Hypothalamus (tissue), 51 donors: ENCODE measurements at regions not wholly inside any gene's neighbourhood (a gene's known extent, or its start where the extent isn't known, plus 50 kb on each side); places are given as distances from the start of the nearest gene placed in this dataset.
"Not testable (repeated sequence)": the region's sequence is repeated elsewhere in the genome, so short reads cannot be mapped to it uniquely, and the experiment has no call there.

Experiments
- DNase-seq, 51 donors: peaks; one replicate each; lab custom pipeline; 2025; lab: John Stamatoyannopoulos, UW

DNA sequence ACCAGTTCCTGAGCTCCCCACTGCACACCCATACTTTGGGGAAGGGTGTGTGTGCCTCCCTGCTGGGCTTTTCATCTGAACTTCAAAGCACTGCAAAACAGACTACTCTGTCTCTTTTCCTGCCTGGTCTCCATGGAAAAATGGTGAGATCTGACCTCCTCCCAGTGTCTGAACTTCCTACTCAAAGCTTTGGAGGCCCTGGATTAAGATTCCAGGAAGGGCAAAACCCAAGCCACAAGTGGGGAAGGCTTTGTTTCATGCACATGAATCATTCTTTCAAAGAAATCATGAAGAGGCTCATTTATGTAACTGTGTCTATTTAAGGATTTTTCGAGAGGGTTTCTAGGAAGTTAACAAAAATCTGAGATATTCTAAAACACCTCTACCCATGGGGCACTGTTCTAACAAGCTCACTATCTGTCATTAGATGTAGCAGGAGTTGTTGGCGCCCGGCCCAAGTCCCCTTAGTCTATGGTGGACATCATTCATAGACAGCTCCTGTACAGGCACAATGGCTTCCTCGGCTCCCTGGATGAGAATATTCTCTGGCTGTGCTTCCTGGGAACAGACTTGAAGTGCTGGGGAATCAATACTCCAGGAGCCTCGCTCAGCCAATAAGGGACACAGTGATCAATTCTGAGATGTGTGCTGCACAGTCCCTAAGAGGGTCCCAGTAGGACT, 224.0 kb downstream of the KTN1 start:
- DNase-seq, result no peak

DNA sequence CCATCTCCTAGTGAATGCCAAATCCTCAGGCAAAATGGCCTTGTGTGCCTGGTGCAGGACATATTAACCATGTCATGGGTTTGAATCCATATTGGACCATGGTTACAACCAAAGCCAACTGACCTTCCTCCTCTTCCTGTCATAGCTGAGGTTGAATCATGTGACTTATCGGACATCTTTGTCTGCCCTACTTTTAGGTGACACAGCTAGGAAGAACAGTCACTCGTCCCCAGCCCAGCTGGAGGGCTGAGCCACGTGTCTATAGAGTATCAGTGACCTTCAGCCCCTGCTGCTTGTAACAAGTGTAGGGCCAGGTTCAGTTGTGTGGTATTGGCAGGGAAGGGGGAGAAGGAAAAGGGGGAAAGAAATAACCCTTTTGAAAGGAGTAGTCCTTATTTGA, 225.2 kb downstream of the KTN1 start:
- DNase-seq, result no peak

DNA sequence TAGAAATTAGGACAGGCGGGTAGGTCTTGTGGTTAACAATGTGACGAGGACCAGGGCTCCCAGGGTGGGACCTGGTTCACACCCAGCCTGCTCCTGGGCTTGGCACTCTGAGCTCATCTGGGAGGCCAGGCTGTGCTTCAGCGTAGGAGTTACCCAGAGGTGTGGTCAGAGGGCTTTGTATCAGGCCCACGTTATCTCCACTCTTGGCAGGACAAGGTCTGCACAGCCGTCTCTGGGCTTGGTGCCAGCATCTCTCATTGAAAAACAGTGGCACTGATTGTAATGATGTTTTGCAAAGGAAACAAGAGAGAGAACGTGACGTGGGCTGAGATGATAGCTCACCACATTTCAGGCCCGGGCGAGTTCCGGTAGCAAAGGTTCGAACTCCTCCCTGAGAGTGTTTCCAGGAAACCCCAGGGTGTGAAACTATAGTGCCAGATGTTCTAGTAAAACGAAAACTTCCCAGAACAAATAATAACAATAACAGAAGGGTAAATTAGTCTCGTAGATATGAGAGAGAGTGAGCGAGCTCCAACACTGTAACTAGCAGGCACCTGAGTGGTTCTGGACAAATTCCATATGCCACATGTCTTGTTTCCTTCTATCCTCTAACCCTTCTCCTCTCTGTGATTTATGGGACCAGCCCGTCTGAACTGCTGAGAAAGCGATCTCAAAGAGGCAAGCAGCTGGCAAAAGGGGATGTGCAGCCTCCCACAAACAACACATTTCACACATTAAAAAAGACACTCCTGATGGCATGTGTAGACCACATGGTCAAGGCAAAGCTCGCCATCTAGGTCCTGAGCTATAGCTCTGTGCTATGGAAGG, 227.3 kb downstream of the KTN1 start:
- peak in 9 of 51 donors; percentile 0 to 35 (median 9) for DNase-seq

DNA sequence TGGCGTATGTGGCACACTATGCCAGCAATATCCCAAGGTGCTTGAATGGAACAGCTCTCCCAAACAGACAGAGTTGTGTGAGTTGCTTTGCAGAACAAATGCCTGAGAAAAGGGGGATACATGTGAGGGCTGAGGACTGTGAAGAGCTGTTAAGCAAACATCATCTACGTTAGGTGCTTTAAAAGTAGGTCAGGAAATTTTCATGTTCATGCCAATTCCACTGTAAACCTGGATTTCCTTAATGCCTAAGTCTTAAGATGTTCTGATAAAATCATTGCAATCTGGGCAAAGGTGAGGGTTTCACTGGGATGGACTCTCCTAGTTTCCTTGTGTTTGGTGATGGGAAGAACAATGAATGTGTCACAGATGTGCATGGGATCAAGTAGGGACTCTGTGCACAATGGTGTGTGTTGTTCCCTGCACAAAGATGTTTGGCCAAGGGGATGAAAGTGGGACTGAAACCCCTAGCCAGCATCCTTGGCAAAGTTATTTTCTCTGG, 227.9 kb downstream of the KTN1 start:
- no peak for DNase-seq

DNA sequence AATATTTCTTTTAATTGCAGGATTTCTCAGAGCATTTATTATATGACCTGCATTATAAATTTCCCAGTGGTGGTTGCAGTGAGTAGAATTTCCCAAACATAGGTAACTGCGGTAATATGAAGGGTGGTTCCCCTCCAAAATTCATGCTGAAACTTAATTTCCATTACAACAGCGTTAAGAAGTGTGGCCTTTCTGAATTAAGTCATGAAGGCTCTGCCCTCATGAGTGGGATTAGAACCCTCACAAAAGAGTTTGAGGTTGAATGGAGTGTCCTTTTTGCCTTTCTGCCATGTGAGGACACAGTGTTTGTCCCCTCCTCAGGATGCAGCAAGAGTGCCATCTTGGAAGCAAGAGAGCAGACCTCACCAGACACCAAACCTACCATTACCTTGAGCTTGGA, 233.6 kb downstream of the KTN1 start:
- no peak for DNase-seq

DNA sequence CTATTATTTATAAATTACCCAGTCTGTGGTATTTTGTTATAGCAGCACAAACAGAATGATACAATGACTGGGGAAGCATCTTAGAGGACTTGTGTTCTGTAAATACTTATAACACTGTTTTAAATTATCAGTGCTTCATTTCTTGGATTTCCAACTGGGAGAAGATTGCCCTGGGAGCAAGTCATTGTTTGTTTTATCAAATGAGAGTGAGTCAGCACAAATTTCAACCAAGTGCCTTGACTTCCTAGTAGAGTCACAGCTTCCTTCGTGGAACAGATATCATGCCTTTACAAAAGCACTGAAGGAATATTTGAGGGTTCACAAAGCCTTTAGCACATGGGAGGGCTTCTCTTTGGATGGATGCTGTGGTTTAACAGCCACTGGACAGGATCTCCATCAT, 234.1 kb downstream of the KTN1 start:
- DNase-seq, result no peak

DNA sequence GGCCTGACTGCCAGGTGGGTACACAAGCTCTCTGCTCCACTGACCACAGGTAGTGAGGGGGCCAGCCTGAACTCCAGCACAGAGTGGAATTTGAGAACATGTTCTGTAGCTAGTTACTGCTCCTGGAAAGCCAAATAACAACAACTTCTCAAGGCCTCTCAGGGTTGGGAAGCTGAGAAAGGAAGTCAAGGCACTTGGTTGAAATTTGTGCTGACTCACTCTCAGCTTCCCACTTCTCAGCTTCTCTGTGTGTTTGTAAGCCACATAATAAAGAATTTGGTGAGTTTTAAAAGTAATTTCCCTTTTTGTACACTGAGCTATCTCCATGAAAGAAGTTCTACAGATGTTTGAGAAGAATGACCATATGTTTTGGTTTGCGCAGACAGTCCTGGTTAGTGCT, 234.9 kb downstream of the KTN1 start:
- DNase-seq, result no peak

DNA sequence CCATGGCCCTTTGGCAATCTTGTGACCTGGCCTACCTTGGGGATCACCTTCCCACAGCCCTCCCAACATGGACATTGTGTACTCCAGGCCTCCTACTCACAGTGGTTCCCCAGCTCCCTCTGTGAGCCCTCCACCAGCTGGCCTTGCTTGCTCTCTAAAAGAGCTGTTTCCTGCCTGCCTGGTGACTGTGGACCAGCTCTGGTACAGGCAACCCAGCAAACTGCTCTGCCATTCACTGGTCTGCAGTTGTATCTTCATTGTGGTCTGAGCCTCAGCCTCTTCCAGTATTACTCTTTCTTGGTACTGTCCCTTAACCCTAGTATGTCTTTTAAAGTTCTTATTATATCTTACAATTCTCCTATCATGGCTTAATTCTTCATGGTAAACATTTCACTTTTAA, 236.2 kb downstream of the KTN1 start:
- DNase-seq, result no peak

DNA sequence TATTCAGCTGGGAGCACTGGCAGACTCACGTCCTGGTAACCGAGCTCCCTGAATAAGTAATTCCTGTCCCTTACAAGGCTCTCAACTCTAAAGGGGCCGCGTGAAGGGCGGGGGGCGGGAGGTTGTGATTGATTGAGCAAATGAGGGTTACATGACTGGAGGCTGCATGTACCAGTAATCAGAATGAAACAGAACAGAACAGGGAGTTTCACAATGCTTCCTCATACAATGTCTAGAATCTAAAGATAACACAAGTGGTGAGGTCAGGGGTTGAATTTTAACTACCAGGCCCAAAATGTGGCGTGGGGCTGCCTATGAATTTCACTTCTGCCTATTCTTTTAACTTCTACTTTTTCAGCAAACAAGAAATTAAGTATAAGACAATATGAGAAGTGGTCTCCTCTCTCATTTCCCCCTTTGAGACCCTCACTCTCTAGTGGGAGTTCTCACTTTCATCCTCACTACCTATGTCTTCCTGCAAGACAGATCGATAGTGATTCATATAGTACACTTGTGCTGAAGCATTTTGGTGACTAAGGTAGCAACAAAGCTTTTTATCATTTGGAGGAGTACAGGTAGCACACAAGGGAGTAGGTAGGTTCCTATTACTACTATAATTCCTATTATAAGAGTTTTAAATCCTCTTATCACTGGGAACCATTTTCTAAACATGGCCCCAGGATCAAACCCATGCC, 239.8 kb downstream of the KTN1 start:
- DNase-seq, result peak in 3 of 51 donors; percentile 1 to 33 (median 10)

DNA sequence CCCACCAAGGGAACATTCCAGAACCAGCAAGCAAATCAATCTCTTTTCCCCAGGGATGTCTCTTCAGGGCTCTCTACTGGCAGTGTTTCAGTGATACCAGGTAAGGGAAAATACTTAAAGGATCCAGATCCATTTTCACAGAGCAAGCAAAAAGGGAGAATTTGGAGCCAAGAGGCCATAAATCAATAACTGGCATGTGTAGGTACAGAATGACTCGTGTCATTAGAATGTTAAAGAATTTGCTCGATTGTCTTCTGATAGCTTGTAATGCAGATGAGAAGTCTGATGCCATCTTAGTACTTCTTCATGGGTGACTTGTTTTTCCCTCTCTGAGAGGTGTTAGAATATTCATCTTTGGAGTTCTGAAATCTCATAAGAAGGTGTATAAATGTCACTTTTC, 242.9 kb downstream of the KTN1 start:
- DNase-seq, result no peak

DNA sequence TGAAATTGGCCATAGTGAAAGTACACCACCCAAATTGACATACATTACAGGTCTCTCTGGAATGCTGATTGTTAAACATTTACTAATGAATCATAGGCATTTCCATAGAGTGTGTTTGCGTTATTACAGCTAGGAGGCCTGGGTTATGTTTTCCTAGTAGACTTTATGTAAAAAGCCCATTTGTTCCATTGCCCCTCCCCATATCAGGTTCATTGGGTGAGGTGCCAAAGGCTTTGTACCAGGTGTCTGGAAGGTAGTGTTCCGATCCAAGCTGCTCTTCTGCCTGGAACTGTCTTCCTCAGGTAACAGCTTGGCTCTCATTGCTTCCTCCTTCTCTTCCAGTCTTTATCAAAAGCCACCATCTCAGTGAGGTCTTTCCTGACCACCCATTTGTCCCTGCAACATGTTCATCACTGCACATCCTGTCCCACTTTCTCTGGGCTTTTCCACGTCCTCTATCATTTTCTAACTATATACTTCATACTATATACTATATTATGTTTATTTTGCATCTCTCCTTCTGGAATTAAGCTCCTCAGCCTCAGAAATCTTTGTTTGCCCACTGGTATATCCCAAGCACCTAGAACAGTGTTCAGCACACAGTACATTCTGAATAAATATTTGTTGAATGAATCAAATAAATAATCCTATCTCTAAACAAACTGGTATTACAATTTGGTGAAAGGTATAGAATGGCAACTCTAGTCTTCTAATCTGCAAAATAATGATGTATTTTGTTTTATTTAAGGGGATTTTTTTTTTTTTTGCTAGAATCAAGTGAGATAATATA, 252.3 kb downstream of the KTN1 start:
- DNase-seq, result no peak

DNA sequence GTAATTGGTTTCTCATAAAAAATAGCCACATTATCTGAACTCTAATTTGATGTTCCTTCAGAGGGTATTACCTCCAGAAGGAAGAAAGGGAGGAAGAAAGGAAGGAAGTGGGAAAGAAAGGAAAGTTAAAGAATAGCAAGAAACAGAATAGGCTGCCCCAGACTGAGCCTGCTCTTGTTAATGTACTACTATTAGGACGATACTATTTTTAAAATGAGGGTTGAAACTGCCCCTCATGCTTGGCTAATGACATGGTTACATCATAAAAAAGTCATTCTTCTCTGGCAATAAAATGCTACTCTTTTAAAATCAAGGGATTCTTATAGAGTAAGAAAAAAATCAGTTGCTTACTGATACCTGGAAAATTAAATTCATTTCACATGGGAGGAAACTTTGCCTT, 253.0 kb downstream of the KTN1 start:
- no peak for DNase-seq

DNA sequence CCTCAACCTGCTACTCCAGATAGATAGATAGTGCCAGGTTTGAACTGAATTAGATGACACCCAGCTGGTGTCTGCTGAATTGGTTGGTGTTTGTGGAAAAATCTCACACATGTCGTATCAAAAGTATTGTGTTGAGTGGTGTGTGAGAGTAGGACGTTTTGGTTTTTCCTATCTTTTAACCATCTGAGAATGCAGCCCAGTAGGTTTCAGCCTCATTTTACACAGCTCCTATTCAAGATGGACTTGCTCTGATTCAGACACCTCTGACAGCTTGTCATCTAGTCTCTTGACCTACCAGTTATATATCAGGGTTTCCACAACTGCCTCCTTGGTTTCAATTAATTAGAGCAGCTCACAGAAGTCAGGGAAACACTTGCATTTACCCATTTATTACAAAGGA, 254.4 kb downstream of the KTN1 start:
- no peak for DNase-seq

DNA sequence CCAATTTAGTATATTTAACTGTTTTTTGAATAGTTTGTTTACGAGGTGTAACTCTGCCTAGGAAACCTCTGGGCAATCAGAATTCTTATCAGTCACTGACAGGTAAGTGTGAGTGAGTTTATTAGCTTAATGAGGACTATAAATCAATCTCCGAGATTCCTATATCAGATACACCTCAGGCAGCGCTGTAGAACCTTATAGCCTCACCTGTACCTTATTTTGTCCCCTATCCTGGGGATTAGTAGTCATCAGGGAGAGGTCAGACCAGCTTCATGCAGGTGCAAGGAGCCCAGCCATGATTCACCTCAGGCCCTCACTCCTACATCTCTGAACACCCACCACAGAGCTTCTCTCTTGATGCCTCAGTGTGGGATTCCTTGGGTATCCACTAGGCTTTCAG, 256.0 kb downstream of the KTN1 start:
- DNase-seq, result no peak

DNA sequence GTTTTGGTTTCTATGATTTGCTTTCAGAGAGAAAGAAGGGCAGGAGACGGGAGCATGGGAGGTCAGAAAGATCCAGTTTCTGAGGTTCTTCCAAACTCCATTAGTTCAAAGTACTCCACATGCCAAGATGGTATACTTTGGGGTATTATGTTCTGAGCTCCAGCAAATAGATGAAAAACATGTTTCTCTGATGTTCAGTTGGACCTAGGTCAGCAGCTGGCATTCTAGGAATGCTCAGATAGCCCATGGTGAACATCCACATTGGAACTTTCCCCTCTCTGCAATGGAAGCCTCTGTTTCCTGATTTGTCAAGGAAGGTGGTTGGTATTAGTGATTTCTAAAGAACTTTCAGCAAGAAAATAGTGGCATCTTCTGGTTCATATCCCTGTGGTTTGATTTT, 257.5 kb downstream of the KTN1 start:
- no peak for DNase-seq

DNA sequence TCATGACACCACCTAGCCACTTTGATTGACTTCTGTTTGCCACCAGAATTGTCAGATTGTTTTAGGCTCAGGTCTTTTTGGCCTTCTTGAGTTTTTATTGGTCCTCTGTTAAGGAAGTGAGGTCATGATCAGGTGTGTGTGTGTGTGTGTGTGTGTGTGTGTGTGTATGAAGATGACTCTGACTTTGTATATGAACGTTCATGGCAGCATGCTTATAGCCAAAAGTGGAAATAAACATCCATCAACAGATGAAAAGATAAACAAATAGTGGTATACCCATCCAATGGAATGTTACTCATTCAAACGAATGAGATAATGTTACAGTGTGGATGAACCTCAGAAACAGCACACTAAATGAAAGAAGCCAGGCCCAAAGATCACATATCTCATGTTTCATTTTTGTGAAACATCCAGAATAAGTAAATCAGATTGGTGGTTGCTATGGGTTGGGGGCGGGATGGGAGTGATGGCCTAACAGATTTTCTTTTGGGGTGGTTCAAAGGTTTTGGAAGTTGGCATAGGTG, 258.6 kb downstream of the KTN1 start:
- DNase-seq, result no peak

DNA sequence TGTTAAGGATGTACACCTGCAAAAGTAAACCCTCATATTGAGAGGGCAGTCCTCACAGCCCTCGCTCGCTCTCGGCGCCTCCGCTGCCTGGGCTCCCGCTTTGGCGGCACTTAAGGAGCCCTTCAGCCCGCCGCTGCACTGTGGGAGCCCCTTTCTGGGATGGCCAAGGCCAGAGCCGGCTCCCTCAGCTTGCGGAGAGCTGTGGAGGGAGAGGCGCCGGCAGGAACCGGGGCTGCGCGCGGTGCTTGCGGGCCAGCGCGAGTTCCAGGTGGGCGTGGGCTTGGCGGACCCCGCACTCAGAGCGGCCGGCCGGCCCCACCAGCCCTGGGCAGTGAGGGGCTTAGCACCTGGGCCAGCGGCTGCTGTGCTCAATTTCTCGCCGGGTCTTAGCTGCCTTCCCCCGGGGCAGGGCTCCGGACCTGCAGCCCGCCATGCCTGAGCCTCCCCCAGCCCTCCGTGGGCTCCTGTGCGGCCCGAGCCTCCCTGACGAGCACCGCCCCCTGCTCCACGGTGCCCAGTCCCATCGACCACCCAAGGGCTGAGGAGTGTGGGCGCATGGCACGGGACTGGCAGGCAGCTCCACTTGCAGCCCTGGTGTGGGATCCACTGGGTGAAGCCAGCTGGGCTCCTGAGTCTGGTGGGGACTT, 259.4 kb downstream of the KTN1 start:
- DNase-seq, result not testable (repeated sequence)

DNA sequence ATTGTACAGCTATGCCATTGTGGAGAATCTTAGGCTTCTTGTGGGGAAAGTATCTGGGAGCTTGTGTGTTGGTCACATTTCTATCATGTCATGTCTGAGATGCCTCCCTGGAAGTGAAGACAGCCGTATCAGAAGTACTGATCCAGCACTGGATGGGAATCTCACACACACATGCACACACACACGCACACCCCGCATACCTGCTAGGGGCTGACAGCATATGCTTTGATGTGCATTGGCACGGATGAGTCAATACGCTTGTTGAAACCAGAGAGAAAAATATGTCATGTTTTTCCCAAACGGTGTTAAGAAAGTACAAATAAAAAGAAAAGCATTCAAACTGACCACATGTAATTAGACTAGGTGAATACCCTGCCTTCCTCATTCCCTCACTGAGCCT, 260.8 kb downstream of the KTN1 start:
- no peak for DNase-seq

DNA sequence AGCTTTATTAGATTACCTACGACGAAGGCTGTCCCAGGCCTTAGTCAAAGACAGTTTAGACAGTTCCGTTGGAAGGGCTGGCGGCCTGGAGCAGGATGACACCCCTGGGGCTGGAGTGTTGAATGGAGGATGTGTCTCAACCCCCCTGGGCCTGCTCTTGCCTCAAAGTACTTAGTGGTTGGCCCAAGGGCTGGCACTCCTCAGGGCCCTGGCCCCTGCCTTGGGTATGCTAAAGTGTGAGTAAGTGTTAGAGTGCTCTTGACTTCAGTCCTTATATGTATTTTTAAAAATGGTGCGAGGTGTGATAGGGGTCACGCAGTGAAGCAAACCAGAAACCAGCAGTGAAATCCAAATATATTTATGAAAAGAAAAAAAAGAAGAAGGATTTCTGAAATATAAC, 261.6 kb downstream of the KTN1 start:
- no peak for DNase-seq
